ENCODE measurements at regions not wholly inside any gene's neighbourhood (a gene's known extent, or its start where the extent isn't known, plus 50 kb on each side); places are given as distances from the start of the nearest gene placed in this dataset.

- DNase-seq (ENCODE audit: low read depth): no peak
- no peak for TF ChIP-seq CTCF (IDR thresholded peaks at IDR 0.05; ENCODE audit: insufficient read depth, low read depth, low read length, missing control alignments)
- H3K4me3 ChIP-seq (ENCODE audit: low read length): no peak overlapping the region
Measured at GRCh38 chr6:4192627-4193026, 57.3 kb upstream of the ECI2 start.

GRCh38 chr6:4192173-4192572 is 56.8 kb upstream of the ECI2 start:
- no peak overlapping the region for H3K4me3 ChIP-seq (ENCODE audit: low read length)
- no peak for TF ChIP-seq CTCF (IDR thresholded peaks at IDR 0.05; ENCODE audit: insufficient read depth, low read depth, low read length, missing control alignments)
- DNase-seq (ENCODE audit: low read depth): no peak

- DNase-seq (ENCODE audit: low read depth): no peak
- TF ChIP-seq CTCF (IDR thresholded peaks at IDR 0.05; ENCODE audit: insufficient read depth, low read depth, low read length, missing control alignments): no peak
- no peak overlapping the region for H3K4me3 ChIP-seq (ENCODE audit: low read length)
Measured at GRCh38 chr6:4191271-4191721, 55.9 kb upstream of the ECI2 start.

- TF ChIP-seq CTCF (IDR thresholded peaks at IDR 0.05; ENCODE audit: insufficient read depth, low read depth, low read length, missing control alignments): no peak
- no peak for DNase-seq (ENCODE audit: low read depth)
- H3K4me3 ChIP-seq (ENCODE audit: low read length): no peak overlapping the region
Measured at GRCh38 chr6:4189249-4189648, 53.9 kb upstream of the ECI2 start.

GRCh38 chr6:4188801-4189200 is 53.4 kb upstream of the ECI2 start:
- H3K4me3 ChIP-seq (ENCODE audit: low read length): no peak overlapping the region
- no peak for TF ChIP-seq CTCF (IDR thresholded peaks at IDR 0.05; ENCODE audit: insufficient read depth, low read depth, low read length, missing control alignments)
- DNase-seq (ENCODE audit: low read depth): no peak

- no peak for TF ChIP-seq CTCF (IDR thresholded peaks at IDR 0.05; ENCODE audit: insufficient read depth, low read depth, low read length, missing control alignments)
- no peak for DNase-seq (ENCODE audit: low read depth)
- no peak overlapping the region for H3K4me3 ChIP-seq (ENCODE audit: low read length)
Measured at GRCh38 chr6:4187480-4187879, 52.1 kb upstream of the ECI2 start.

GRCh38 chr6:4186385-4186784 is 51.0 kb upstream of the ECI2 start:
- H3K4me3 ChIP-seq (ENCODE audit: low read length): no peak overlapping the region
- no peak for DNase-seq (ENCODE audit: low read depth)
- TF ChIP-seq CTCF (IDR thresholded peaks at IDR 0.05; ENCODE audit: insufficient read depth, low read depth, low read length, missing control alignments): no peak

All from epithelial cell of esophagus (primary cell).